ENCODE measurements at regions not wholly inside any gene's neighbourhood (a gene's known extent, or its start where the extent isn't known, plus 50 kb on each side); places are given as distances from the start of the nearest gene placed in this dataset.

DNA sequence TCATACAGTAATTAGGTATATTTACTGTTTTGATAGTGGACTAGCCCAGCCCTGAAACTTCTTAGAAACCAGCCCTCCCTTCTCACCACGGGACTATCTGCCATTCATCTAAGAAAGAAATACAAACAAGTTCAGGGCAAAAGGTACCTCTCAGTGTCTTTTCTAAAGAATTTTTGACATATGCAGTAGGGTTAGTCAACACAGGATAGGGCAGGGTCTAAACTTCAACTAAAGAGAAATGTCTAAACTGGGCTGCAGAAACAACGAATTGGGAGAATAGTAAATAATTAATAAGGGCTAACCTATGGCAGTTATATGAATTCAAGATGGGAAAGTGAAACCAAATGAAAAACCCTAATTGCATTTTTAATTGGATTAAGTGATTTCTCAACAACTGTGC is 496.6 kb downstream of the INHBA start:
- H3K36me3 Mint-ChIP-seq (ENCODE audit: unreplicated experiment) = no peaks in the 10 kb centered on the region
- H3K9me3 Mint-ChIP-seq (ENCODE audit: unreplicated experiment) = no peaks in the 10 kb centered on the region
- no peaks in the 10 kb centered on the region for H3K27me3 Mint-ChIP-seq (ENCODE audit: unreplicated experiment)
- no peak overlapping the region for H3K4me3 Mint-ChIP-seq (ENCODE audit: unreplicated experiment)
- no peak for DNase-seq (ENCODE audit: extremely low spot score, unreplicated experiment)
- TF ChIP-seq, protein P1, sequence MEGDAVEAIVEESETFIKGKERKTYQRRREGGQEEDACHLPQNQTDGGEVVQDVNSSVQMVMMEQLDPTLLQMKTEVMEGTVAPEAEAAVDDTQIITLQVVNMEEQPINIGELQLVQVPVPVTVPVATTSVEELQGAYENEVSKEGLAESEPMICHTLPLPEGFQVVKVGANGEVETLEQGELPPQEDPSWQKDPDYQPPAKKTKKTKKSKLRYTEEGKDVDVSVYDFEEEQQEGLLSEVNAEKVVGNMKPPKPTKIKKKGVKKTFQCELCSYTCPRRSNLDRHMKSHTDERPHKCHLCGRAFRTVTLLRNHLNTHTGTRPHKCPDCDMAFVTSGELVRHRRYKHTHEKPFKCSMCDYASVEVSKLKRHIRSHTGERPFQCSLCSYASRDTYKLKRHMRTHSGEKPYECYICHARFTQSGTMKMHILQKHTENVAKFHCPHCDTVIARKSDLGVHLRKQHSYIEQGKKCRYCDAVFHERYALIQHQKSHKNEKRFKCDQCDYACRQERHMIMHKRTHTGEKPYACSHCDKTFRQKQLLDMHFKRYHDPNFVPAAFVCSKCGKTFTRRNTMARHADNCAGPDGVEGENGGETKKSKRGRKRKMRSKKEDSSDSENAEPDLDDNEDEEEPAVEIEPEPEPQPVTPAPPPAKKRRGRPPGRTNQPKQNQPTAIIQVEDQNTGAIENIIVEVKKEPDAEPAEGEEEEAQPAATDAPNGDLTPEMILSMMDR (IDR thresholded peaks at IDR 0.05) = no peak
- H3K27ac Mint-ChIP-seq (ENCODE audit: unreplicated experiment) = no peak overlapping the region
- no peaks in the 10 kb centered on the region for H3K4me1 Mint-ChIP-seq (ENCODE audit: unreplicated experiment)

- Mint-ChIP-seq H3K27me3 (ENCODE audit: unreplicated experiment) (no peaks in the 10 kb centered on the region), H3K4me1 (ENCODE audit: unreplicated experiment) (no peaks in the 10 kb centered on the region), H3K27ac (ENCODE audit: unreplicated experiment) (no peak overlapping the region), H3K9me3 (ENCODE audit: unreplicated experiment) (no peaks in the 10 kb centered on the region), H3K36me3 (ENCODE audit: unreplicated experiment) (no peaks in the 10 kb centered on the region), H3K4me3 (ENCODE audit: unreplicated experiment) (no peak overlapping the region)
- no peak for DNase-seq (ENCODE audit: extremely low spot score, unreplicated experiment)
- TF ChIP-seq, protein P1 (IDR thresholded peaks at IDR 0.05) = no peak
These were observed 497.3 kb downstream of the INHBA start for GRCh38 chr7:41205600-41205999.

- H3K4me3 Mint-ChIP-seq (ENCODE audit: unreplicated experiment) = no peak overlapping the region
- no peaks in the 10 kb centered on the region for H3K9me3 Mint-ChIP-seq (ENCODE audit: unreplicated experiment)
- TF ChIP-seq, protein P1 (IDR thresholded peaks at IDR 0.05) = no peak
- H3K4me1 Mint-ChIP-seq (ENCODE audit: unreplicated experiment) = no peaks in the 10 kb centered on the region
- no peak for DNase-seq (ENCODE audit: extremely low spot score, unreplicated experiment)
- no peaks in the 10 kb centered on the region for H3K27me3 Mint-ChIP-seq (ENCODE audit: unreplicated experiment)
- no peak overlapping the region for H3K27ac Mint-ChIP-seq (ENCODE audit: unreplicated experiment)
- H3K36me3 Mint-ChIP-seq (ENCODE audit: unreplicated experiment) = no peaks in the 10 kb centered on the region
These were observed 499.3 kb downstream of the INHBA start for GRCh38 chr7:41203542-41203941.

- DNase-seq (ENCODE audit: extremely low spot score, unreplicated experiment) = no peak
- H3K27ac Mint-ChIP-seq (ENCODE audit: unreplicated experiment) = no peak overlapping the region
- TF ChIP-seq, protein P1 (IDR thresholded peaks at IDR 0.05) = no peak
- H3K9me3 Mint-ChIP-seq (ENCODE audit: unreplicated experiment) = no peaks in the 10 kb centered on the region
- no peaks in the 10 kb centered on the region for H3K27me3 Mint-ChIP-seq (ENCODE audit: unreplicated experiment)
- H3K4me3 Mint-ChIP-seq (ENCODE audit: unreplicated experiment) = no peak overlapping the region
- H3K4me1 Mint-ChIP-seq (ENCODE audit: unreplicated experiment) = peaks cover 5% of the 10 kb centered on the region
- H3K36me3 Mint-ChIP-seq (ENCODE audit: unreplicated experiment) = no peaks in the 10 kb centered on the region
These were observed 501.9 kb downstream of the INHBA start for GRCh38 chr7:41201021-41201420.

DNA sequence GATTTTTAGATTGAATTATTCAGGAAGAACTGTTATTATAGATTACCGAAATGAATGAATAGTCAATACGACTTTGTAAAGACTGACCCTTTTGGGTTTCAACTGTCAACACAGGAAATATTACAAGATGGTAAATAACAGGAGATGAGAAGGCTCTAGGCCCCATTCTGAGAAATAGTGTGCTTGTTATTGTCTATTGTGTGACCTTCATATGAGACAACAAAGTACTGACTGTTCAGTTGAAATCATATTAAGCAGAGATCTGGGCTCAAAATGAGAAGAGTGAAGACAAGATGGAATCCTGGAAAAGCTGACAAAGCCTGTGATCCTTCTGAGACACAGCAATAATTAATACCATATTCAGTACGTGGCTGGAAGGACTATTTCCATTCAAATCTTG is 503.8 kb downstream of the INHBA start:
- Mint-ChIP-seq H3K9me3 (ENCODE audit: unreplicated experiment) (no peaks in the 10 kb centered on the region), H3K36me3 (ENCODE audit: unreplicated experiment) (no peaks in the 10 kb centered on the region), H3K4me1 (ENCODE audit: unreplicated experiment) (peaks cover 5% of the 10 kb centered on the region), H3K27ac (ENCODE audit: unreplicated experiment) (no peak overlapping the region), H3K4me3 (ENCODE audit: unreplicated experiment) (no peak overlapping the region), H3K27me3 (ENCODE audit: unreplicated experiment) (no peaks in the 10 kb centered on the region)
- TF ChIP-seq, protein P1 (IDR thresholded peaks at IDR 0.05) = no peak
- DNase-seq (ENCODE audit: extremely low spot score, unreplicated experiment) = no peak

Data from osteocyte (in vitro differentiated cells).